ENCODE measurements at regions not wholly inside any gene's neighbourhood (a gene's known extent, or its start where the extent isn't known, plus 50 kb on each side); places are given as distances from the start of the nearest gene placed in this dataset.

GRCh38 chr3:159025733-159026132 lies 223.9 kb downstream of the MFSD1 start:
- no peak for TF ChIP-seq POLR2A (IDR thresholded peaks at IDR 0.05)
- TF ChIP-seq CTCF (IDR thresholded peaks at IDR 0.05) = no peak
- TF ChIP-seq EP300 (IDR thresholded peaks at IDR 0.05) = no peak
- TF ChIP-seq POLR2AphosphoS5 (IDR thresholded peaks at IDR 0.05) = no peak
